Neural progenitor cell (in vitro differentiated cells): ENCODE measurements at regions not wholly inside any gene's neighbourhood (a gene's known extent, or its start where the extent isn't known, plus 50 kb on each side); places are given as distances from the start of the nearest gene placed in this dataset.

Experiments used
- DNase-seq: peaks from one replicate; pipeline ENCODE4 v3.0.0-alpha.2; 2016; ENCODE audit warnings: low spot score
- H2AFZ ChIP-seq: fragments of 200-600 bp; sonication (generic); replicated peaks from 2 replicates; pipeline ENCODE4 v1.6.1; 2016; ENCODE audit warnings: antibody characterized with exemption
- H3F3A ChIP-seq: fragments of 200-600 bp; sonication (generic); 2 replicates; pipeline ENCODE4 v1.6.1; 2016; ENCODE audit warnings: antibody characterized with exemption, low read depth
- H3K27ac ChIP-seq: fragments of 200-600 bp; sonication (generic); 2 replicates; pipeline ENCODE4 v1.5.1; 2016; ENCODE audit warnings: mild to moderate bottlenecking
- H3K27me3 ChIP-seq: fragments of 200-600 bp; sonication (generic); 2 replicates; pipeline ENCODE4 v1.6.1; 2016; ENCODE audit warnings: mild to moderate bottlenecking, moderate library complexity
- H3K36me3 ChIP-seq: fragments of 200-600 bp; sonication (generic); 2 replicates; pipeline ENCODE4 v1.5.1; 2016
- H3K4me1 ChIP-seq: fragments of 200-600 bp; sonication (generic); 2 replicates; pipeline ENCODE4 v1.6.1; 2016; ENCODE audit warnings: mixed run types
- H3K4me2 ChIP-seq: fragments of 200-600 bp; sonication (generic); 2 replicates; pipeline ENCODE4 v1.6.1; 2016
- H3K4me3 ChIP-seq: fragments of 200-600 bp; sonication (generic); 2 replicates; pipeline ENCODE4 v1.5.1; 2016
- H3K79me2 ChIP-seq: fragments of 200-600 bp; sonication (generic); 2 replicates; pipeline ENCODE4 v1.6.1; 2016; ENCODE audit warnings: low read depth
- H3K9ac ChIP-seq: fragments of 200-600 bp; sonication (generic); 2 replicates; pipeline ENCODE4 v1.6.1; 2016
- H3K9me3 ChIP-seq: fragments of 200-600 bp; sonication (generic); 2 replicates; pipeline ENCODE4 v1.5.1; 2016; ENCODE audit warnings: low read depth
- H4K20me1 ChIP-seq: fragments of 200-600 bp; sonication (generic); 2 replicates; pipeline ENCODE4 v1.6.1; 2016; ENCODE audit warnings: low read depth
- H3K27ac Mint-ChIP-seq: 3 replicates; pipeline ENCODE4 v1.8.0; 2021; ENCODE audit warnings: mixed read lengths
- H3K27me3 Mint-ChIP-seq: 2 replicates; pipeline ENCODE4 v1.8.0; 2022; ENCODE audit warnings: low read depth, mild to moderate bottlenecking, inconsistent platforms, moderate library complexity, mixed read lengths; ENCODE audit not compliant: insufficient read depth
- H3K36me3 Mint-ChIP-seq: 3 replicates; pipeline ENCODE4 v1.8.0; 2021; ENCODE audit warnings: mixed read lengths
- H3K4me1 Mint-ChIP-seq: 3 replicates; pipeline ENCODE4 v1.8.0; 2021; ENCODE audit warnings: mixed read lengths
- H3K4me3 Mint-ChIP-seq: 3 replicates; pipeline ENCODE4 v1.8.0; 2021; ENCODE audit warnings: mild to moderate bottlenecking, moderate library complexity, mixed read lengths
- H3K9me3 Mint-ChIP-seq: 3 replicates; pipeline ENCODE4 v1.8.0; 2020; ENCODE audit warnings: mixed read lengths
- CTCF ChIP-seq: fragments of 200-600 bp; sonication (generic); IDR thresholded peaks from 2 replicates; pipeline ENCODE4 v1.5.1; 2017; ENCODE audit warnings: antibody characterized with exemption, mild to moderate bottlenecking
- EZH2 ChIP-seq: fragments of 200-600 bp; sonication (generic); IDR thresholded peaks from 2 replicates; pipeline ENCODE4 v1.6.1; 2017; ENCODE audit warnings: antibody characterized with exemption, mild to moderate bottlenecking, moderate library complexity
- EZH2phosphoT487 ChIP-seq: fragments of 200-600 bp; sonication (generic); IDR thresholded peaks from 2 replicates; pipeline ENCODE4 v1.6.1; 2017; ENCODE audit warnings: antibody characterized with exemption

DNA sequence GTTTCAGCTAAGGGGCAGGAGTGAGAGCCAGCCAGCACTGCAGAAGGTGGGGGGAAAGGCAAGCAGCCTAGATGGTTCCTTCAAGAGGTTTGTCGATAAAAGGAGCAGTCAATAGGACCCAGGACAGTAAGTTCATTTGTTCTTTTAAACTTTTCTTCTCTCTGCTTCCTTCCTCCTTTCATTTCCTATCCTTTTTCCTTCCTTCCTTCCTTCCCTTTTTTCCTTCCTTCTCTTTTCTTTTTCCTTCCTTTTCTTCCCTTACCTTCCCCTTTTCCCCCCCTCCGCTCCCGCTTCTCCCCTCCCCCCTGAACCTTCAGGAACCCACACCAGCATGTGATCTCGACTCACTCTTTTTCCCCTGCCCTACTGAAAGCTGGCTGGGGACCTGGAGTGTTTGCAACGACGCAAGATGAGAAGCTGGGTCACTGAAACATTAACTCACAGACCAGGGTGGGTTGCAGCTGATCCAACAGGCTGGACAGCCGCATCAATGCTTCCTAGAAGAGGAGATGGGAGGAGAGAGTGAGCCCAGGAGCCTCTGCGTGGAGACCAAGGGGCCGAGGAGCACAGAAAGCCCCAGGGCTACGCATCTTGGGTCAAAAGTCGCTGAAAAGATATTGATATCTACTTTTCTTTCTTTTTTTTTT lies 103.4 kb upstream of the SDK1 start:
- H3K36me3 ChIP-seq = no peaks in the 10 kb centered on the region
- peaks cover 47% of the 10 kb centered on the region for H3K9me3 Mint-ChIP-seq
- peaks cover 17% of the 10 kb centered on the region for H3F3A ChIP-seq
- H2AFZ ChIP-seq = peak overlapping the region; percentile 92
- DNase-seq = no peak
- peak overlapping the region; percentile 100 for H3K27ac Mint-ChIP-seq
- H3K79me2 ChIP-seq = no peaks in the 10 kb centered on the region
- peaks cover 7% of the 10 kb centered on the region for H3K36me3 Mint-ChIP-seq
- peaks cover 3% of the 10 kb centered on the region for H3K9me3 ChIP-seq
- no peak overlapping the region for H3K4me3 Mint-ChIP-seq
- H3K4me1 ChIP-seq = peaks cover 12% of the 10 kb centered on the region
- H3K9ac ChIP-seq = no peak overlapping the region
- no peak overlapping the region for H3K4me2 ChIP-seq
- peaks cover 63% of the 10 kb centered on the region for H3K4me1 Mint-ChIP-seq
- TF ChIP-seq EZH2 (no peak), EZH2phosphoT487 (no peak), CTCF (no peak)
- H3K27me3 ChIP-seq = no peaks in the 10 kb centered on the region
- H3K27me3 Mint-ChIP-seq = peaks cover 14% of the 10 kb centered on the region
- no peaks in the 10 kb centered on the region for H4K20me1 ChIP-seq
- no peak overlapping the region for H3K4me3 ChIP-seq
- no peak overlapping the region for H3K27ac ChIP-seq

GRCh38 chr7:3198316-3198715 lies 102.7 kb upstream of the SDK1 start:
- Mint-ChIP-seq H3K4me3 (no peak overlapping the region), H3K9me3 (peaks cover 47% of the 10 kb centered on the region), H3K4me1 (peaks cover 57% of the 10 kb centered on the region), H3K36me3 (peaks cover 7% of the 10 kb centered on the region), H3K27me3 (peaks cover 14% of the 10 kb centered on the region), H3K27ac (no peak overlapping the region)
- no peak overlapping the region for H3K4me3 ChIP-seq
- H3F3A ChIP-seq = peaks cover 17% of the 10 kb centered on the region
- no peaks in the 10 kb centered on the region for H3K36me3 ChIP-seq
- no peak overlapping the region for H2AFZ ChIP-seq
- peaks cover 3% of the 10 kb centered on the region for H3K9me3 ChIP-seq
- no peaks in the 10 kb centered on the region for H4K20me1 ChIP-seq
- no peaks in the 10 kb centered on the region for H3K27me3 ChIP-seq
- no peak for DNase-seq
- no peak overlapping the region for H3K27ac ChIP-seq
- peaks cover 12% of the 10 kb centered on the region for H3K4me1 ChIP-seq
- H3K79me2 ChIP-seq = no peaks in the 10 kb centered on the region
- no peak for TF ChIP-seq EZH2phosphoT487
- no peak for TF ChIP-seq CTCF
- TF ChIP-seq EZH2 = no peak
- H3K9ac ChIP-seq = no peak overlapping the region
- H3K4me2 ChIP-seq = no peak overlapping the region

GRCh38 chr7:3200504-3200903 lies 100.5 kb upstream of the SDK1 start:
- Histone ChIP-seq H2AFZ (no peak overlapping the region), H3K9me3 (peaks cover 3% of the 10 kb centered on the region), H3K36me3 (no peaks in the 10 kb centered on the region), H3K27ac (no peak overlapping the region), H3F3A (peaks cover under 1% of the 10 kb centered on the region), H3K4me1 (peaks cover 3% of the 10 kb centered on the region), H3K9ac (no peak overlapping the region), H3K4me3 (no peak overlapping the region), H3K79me2 (no peaks in the 10 kb centered on the region), H3K4me2 (no peak overlapping the region), H4K20me1 (no peaks in the 10 kb centered on the region), H3K27me3 (no peaks in the 10 kb centered on the region)
- Mint-ChIP-seq H3K27me3 (peaks cover 14% of the 10 kb centered on the region), H3K9me3 (peaks cover 60% of the 10 kb centered on the region), H3K36me3 (peaks cover 9% of the 10 kb centered on the region), H3K4me1 (peaks cover 37% of the 10 kb centered on the region), H3K4me3 (no peak overlapping the region), H3K27ac (peak overlapping the region; percentile 44)
- TF ChIP-seq CTCF (peak; percentile 59), EZH2 (no peak)
- peak; percentile 48 for DNase-seq
